ENCODE measurements at regions not wholly inside any gene's neighbourhood (a gene's known extent, or its start where the extent isn't known, plus 50 kb on each side); places are given as distances from the start of the nearest gene placed in this dataset.
"Not testable (repeated sequence)": the region's sequence is repeated elsewhere in the genome, so short reads cannot be mapped to it uniquely, and the experiment has no call there.

DNA sequence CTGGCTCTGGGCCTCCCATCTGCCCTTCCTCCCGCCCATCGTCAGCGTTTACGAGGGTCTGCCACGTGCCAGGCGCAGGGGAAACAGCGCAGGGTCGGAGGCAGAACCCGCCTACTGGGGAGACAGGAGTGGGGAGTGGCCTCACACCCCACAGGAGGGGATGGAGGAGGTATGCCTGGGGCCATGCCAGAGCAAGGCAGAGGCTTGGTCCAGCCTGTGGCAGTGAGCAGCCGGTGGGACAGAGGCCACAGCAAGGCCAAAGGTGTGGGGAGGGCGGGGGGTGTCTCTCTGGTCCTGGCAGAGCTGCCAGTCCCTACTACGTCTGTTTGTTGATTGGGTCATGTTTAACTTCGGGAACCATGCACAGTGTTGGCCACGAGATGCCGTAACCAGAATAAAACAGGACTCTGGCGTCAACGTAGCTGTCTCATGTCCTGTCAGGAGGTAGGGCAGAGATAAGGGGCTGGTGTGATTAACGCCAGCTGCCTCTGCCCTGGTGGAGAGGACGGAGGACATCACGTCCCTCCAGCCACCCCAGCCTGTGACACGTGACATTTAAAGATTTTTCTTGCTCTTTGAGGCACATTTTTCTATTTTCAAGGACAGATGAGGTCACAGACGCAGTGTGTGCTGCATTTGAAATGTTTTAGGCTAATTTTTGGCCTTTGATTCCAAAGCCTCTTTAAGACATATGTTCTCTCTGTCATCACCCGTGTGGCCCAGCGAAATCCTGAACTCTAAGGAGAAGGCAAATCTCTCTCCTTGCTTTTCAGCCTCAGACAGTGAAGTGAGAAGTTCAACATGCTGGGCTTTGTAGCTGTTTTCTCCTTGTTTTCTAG lies 193.3 kb downstream of the LAT start:
- DNase-seq = not testable (repeated sequence)

DNA sequence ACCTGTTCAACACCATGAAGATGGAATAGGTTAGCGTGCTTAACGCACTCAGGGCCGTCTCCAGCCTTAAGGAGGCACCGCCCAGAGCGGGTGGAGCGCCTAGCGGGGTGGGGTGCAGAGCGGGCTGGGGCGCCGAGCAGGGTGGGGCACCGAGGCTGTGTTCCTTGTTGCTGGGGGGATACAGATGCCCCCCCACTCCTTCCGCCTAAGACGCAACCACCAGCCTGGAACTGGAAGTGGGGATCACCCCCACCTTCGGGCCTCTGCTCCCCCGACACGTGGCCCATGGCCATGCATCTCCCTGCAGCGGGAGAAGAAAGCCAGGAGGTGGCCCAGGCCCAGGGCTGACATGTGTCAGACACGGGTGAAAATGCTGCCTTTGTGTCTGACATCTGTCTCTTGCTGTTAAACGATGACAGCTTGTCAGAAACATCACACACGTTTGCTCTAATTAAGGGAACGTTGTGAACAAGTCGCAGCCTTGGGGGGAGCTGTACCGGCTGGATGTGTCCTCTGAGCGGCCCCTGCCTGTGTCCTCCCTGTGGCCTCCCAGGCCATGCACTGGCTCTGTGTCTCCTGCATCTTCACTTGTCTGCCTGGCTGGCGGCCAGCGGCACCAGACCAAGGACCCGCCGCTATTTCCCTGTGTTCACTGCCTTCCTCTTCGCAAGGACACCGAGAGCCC lies 192.5 kb downstream of the LAT start:
- not testable (repeated sequence) for DNase-seq

DNA sequence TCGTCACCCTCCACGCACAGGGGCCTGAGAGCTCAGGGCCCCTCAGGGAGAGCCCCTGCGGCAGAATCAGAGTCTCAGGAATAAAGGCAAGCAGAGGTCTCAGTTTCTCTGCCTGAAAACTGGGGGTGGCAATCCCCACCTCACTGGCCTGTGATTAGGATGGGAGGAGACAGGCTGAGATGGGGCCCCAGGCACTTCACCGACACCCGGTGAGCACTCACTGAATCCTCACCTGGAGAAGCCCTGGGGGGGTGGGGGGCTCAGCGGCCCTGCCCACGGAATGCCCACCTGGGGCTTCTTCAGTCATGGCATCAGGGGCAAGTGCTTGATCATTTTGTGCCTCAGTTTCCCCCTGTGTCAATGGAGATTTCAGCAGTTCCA lies 192.0 kb downstream of the LAT start:
- DNase-seq = not testable (repeated sequence)

DNA sequence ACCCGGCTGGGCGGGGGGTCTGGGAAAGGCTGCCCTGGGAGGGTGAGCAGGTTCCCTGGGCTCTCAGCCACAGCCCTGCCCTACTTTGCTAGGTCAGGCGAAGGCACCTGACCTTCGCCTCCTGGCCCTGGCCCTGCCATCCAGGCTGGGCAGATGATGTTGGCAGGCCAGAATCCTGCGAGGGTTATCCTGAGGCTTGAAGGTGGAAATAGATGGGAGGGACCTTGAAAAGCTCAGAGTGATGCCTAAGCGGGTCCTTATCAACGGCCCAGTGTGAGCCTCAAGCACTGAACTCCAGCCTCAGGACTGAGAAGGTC lies 191.3 kb downstream of the LAT start:
- DNase-seq = not testable (repeated sequence)

DNA sequence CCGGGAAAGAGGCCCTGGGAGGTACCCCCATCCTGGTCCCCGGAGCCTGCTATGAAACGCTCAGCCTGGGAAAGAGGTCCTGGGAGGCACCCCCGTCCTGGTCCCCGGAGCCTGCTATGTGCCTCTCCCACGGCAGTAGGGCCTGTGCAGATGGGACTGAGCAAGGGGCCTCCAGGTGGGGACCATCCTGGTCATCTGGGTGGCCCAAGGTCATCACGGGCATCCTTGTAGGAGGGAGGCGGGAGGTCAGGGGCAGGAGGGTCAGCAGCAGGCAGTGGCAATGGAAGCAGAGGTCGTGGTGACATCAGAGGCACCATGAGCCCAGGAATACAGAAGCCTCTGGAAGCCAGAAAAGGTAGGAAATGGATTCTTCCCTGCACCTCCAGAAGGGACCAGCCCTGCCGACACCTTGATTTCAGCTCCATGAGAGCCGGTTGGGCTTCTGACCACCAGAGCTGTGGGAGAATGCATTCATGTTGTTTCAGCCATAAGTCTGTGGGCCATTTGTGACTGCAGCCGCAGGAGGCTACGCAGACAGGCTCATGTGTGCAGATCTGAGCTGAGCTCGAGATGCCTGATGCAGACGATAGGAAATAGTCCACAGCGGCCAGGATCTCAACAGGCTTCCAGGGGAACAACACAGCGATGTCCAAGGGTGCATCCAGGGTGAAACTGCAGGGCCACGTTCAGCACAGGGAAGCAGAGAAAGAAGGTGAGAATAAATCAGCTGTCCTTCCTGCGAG lies 190.7 kb downstream of the LAT start:
- DNase-seq = not testable (repeated sequence)

DNA sequence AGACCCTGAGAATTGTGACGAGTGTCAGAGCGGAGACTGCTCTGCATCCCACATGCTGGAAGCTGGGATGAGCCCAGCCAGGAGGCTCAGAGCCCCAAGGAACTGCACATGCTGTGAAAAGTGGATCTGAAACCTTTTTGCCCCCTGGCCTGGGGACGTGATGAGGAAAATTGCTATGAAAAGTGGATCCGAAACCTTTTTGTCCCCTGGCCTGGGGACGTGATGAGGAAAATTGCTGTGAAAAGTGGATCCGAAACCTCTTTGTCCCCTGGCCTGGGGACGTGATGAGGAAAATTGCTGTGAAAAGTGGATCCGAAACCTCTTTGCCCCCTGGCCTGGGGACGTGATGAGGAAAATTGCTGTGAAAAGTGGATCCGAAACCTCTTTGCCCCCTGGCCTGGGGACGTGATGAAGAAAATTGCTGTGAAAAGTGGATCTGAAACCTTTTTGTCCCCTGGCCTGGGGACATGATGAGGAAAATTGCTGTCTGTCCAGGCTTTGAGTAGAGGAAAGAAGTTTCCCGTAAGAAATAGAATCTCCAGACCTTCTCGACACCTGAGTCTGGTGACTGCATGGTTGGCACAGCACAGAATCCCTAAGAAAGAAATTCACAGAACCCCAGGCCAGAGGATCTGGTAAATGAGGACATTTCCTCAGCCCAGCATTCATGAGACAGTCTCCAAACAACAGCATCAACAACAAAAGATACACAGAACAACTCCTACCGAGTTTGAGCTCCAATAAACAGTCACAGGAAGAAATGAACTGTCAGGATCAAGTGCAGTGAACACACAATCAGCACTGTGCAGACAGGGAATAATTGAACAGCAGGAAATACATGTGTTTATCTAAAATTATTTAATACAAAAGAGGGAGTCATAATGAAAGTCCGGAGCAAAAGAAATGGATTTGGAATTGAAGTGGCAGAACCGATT lies 188.8 kb downstream of the LAT start:
- not testable (repeated sequence) for DNase-seq

DNA sequence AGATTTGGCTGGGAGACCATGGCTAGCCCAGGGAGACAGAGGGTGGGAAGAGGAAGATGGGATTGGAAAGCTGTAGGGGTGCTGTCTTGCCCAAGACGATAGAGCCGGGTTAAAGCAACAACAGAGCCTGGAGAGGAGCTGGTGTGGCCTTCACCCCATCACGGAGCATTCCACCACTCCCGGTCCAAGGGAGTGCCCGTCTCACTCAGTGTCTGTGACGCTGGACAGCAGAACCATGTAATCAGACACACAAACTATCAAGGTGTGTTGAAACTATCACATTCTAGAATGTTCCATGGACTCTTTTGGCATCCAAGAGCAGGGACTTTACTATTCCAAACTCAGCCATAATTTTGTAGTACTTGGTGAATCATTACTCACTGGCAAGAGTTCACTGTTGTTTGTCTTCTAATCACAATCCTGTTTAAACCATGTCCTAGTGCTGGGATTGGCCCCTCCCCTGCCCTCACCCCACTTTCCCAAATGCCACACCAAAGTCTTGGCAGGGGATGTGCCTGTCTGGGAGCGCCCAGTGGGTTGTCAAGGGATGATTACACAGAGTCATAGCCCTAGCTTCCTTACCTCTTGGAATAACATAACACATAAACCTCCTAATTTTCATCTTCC lies 187.4 kb downstream of the LAT start:
- DNase-seq = not testable (repeated sequence)

DNA sequence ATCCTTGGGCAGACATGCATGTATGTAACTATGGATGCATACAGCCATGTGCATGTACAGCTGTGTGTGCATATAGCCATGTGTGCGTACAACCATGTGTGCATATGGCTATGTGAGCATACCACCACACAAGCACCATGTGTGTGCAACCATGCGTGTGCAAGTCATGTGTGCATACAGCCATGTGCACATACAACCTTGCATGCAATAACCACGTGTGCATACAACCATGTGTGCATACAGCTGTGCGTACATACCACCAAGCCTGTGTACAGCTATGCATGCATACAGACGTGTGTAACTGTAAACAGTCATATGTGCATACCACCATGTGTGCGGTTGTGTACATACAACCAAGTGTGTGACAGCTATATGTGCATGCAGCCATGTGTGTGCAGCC lies 186.4 kb downstream of the LAT start:
- DNase-seq = not testable (repeated sequence)

DNA sequence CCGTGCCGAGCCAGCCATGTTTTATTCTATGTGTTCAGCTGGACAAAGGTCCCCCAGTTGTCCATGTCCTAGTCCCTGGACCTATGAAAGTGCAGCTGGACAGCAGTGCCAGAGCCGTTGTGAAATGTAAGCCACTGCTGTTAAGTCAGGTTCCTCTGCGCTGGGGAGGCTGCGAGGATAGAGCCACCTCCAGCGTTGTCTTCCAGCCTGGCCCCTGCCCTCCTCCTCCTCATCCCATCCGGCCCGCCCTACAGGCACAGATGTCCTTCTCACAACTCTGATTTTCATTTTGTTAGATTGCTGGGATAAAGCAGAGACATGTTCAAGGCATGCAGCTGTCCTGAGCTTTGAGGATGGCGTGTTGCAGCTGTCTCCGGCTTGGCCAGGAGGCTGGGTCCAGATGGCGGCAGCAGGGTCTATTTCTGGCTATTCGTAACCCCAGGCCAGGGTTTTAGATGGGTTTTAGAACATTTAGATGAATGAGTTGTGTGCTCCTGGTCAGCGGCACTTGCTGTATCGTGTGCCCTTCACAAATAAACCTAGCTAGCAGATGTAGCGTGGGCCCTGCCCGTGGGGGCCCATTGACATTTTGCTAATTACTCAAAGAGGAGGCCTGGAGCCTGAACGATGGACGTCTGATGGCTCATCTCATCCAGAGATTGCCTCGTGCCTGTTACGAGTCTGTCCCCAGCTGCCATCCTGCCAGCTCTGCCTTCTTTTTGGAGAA lies 185.7 kb downstream of the LAT start:
- DNase-seq = not testable (repeated sequence)

DNA sequence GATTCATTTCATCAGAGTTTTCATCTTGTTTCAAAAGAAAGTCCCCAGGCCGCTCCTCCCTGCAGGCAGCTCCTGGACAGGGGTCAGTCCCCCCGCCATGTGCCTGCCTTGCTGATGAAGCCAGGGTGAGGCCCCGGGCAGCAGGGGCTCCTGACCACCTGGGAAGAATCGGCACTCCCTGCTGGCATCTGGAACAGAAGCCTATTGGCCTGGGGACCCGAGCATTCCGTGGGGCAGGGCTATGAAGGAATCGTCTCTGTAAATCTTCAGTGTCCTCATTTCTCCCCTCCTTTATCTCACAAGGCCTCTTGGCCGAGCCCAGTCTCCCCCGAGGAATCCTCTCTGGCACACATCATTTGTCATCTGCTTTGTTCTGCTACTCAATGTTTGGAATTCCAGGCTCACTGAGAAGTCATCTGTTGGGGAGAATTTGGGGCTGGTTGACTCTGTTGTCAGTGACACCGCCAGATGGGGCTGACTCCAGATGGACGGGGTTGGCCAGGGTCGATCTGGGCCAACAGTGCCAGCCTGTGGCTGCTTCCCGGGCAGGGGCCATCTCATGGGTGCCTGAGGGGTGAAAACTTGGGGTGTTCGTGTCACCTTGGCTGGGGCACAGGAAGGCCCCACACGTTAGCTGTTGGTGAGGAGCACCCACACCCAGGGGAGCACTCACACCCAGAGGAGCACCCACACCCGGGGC lies 184.6 kb downstream of the LAT start:
- DNase-seq = not testable (repeated sequence)

DNA sequence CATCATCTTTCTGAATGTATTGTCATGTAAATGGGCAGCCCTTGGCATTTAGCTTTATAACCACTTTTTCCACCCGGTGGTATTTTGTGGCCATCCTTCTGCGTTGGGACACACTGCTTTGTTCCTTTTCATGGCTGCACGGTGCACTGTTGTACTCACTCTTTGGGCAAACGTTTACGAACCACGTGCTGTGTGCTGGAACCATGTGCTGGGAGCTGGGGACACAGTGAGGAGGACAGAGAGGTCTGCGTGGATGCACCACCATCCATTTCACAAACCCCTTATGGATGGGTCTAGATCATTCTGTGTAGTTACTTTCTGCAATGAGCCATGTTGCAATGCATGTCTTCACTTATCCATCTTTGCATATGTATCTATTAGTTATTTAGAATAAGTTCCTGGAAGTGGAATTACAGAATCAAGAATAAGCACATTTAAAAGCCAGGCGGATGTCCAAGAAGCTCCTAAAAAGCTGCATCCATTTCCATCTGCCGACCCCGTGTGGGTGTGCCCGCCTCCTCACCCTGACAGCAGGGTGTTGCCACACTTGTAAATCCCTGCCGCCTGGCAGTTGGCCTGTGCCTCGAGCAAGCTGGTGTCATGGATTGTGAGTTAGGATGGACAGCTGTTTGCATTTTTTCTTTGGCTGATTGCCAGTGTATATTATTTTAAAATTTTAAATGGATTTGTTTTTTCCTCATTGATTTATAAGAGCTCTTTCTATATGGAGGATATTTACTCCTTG lies 183.8 kb downstream of the LAT start:
- DNase-seq = not testable (repeated sequence)

DNA sequence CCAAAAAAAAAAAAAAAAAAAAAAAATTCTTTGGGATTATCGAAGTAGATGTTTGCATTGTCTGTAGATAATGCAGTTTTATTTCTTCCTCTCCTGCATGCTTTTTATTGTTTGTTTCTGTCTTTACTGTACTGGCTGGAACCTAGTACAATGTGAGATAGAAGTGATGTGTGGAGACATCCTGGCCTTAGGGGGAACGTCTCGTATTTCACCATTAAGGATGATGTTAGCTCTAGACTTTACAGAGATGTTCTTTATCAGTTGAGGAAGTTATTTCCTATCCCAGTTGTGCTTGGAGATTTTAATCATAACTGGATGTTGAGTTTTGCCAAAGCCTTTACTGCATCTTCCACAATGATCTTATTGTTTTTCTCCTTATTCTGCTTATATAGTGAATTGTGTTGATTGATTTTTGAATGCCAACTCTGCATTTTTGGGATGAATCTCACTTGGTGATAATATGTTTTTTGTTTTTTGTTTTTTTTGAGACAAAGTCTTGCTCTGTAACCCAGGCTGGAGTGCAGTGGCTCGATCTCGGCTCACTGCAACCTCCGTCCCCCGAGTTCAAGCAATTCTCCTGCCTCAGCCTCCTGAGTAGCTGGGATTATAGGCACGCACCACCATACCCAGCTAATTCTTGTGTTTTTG lies 179.7 kb downstream of the LAT start:
- DNase-seq = not testable (repeated sequence)

DNA sequence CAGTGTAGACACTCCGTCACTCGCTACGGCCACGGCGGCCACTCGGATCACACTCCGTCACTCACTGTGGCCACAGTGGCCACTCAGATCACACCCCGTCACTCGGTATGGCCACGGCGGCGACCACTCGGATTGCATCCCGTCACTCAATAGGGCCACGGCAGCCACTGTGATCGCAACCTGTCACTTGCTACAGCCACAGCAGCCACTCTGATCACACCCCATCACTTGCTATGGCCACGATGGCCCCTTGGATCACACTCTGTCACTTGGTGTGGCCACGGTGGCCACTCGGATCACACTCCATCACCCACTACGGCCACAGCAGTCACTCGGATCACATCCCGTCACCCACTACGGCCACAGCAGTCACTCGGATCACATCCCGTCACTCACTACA lies 175.3 kb downstream of the LAT start:
- not testable (repeated sequence) for DNase-seq

DNA sequence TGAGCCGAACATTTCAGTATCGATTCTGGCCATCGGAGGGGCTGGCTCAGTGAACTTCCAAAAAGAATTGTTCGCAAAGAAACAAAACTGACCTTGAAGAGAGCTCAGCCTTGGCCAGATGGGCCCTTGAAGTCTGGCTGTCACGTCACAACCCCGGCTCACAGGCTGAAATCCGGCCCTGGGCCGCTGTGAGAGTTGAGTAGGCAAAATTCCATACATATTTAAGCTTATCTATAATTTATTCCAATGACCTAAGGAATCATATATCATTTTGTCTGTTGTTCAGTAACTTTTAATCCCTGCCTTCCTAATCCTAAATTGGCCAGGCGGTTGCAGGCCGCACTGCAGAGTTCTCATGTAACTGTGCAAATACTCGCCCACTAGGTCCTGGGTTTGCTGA lies 174.8 kb downstream of the LAT start:
- not testable (repeated sequence) for DNase-seq

DNA sequence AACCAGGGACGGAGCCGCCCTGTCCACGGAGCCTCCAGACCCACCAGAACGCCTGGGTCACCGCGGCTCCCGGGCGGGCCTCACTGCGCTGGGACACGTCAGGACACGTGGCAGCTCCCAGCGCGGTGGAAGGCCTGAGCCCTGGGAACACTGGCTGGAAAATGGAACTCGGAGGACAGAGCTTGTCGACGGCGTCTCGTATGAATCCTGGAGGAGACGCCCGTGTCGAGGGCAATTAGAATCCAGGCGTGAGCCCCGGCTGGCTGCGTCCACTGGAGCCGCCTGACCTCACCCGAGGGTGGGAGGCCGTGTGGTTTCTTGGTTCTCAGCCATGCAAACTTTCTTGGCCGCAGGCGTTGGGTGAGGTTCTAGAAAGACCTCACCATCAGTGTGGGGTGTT lies 173.9 kb downstream of the LAT start:
- no peak for DNase-seq

DNA sequence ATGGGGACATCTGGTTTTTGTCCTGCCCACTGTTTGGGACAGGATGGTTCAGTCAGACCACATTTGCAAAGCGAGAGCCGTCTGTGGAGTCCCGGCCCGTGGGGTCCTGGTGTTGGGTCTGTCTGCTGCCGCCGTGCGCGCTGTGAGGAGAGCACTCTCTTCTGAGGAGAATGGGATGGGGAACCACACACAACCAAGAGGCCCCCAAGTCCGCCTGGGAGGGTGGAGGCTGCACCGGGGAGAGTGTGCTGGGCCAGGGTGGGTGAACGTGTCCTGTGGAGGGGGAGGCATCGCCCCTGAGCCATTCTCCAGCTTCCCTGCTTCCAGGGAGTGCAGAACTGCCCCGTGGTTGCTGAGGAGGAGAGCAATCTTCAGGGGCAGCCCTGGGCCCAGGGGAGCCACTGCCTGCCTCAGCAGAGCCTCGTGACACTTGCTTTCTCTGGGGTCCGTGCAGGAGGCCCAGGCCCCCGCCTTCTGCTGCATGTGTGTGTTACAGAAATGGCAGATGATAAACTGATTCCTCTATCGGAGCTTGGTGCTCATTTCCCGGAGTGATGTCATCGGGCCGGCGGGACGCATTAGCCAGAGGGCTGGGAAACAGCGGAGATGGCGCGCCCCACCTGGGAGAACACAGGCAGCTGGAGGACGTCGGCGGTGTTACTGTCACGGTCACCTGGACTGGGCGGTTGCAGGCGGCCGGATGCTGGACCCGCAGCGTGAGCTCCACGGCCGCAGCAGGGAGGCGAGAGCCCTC lies 173.4 kb downstream of the LAT start:
- DNase-seq = not testable (repeated sequence)

DNA sequence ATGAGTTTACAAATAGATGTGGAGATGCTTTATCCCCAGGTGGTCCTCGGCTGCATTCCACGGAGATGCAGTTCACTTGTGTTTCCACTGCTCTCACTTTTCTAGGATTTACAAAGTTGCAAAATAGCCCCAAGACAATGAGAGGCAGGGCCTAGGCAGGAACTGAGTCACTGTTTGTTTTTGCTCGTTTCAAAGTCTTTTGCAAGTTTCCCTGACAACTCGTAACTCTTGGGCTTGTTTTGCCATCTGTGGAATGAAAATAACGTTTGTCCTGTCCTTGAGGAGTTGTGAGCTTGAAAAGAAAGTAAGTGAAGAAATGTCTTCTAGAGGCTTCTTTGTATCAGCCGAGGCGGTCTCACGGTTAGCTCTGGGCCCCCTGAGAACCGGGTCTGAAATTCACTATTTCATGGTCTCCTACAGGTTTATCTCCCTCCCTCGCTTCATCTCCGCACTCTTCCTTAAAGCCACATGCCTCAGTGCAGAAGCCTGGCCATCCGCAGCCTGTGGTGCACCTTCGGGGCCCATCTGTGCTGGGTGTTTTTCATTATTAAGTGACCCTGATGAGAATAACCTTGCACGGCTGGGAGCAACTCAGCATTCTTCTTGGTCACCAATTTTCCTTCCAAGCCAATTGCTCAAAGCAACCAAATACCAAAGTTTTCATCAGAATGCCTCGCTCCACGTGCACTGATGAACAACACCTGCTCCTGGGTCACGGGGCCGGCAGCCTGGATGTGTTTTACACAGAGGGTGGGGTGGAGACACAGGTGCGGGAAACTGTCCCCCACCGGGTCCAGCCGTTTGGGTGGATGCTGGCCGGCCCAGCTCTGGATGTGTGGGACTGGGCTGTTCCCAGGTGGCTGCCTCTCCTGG lies 172.4 kb downstream of the LAT start:
- DNase-seq = not testable (repeated sequence)

DNA sequence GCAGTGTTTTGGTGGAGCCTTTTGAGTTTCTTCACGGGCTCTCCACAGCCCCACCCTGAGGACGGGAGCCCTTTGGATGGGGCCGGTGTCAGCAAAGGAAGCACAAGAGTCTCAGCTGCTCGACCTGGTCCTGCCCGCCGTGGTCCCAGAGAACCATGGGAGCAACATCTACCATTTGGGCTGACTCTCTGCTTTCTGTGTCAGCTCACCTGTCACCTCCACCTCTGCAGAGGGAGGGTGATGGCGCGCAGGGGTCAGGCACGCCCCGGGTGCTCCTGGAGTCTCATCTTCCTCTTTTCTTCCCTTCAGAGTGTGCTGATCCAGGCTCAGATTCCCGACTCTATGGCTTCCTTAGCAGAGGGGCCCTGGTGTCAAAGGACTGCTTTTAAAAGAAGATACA lies 171.7 kb downstream of the LAT start:
- DNase-seq = no peak

Measured in activated CD8-positive, alpha-beta memory T cell treated with anti-CD3 and anti-CD28 coated beads, Interleukin-2, amount 50 U/mL, for 4 hours (primary cell).